H54 (cell line): ENCODE measurements at regions not wholly inside any gene's neighbourhood (a gene's known extent, or its start where the extent isn't known, plus 50 kb on each side); places are given as distances from the start of the nearest gene placed in this dataset.

ENCODE experiments used
- DNase-seq: peaks from one replicate; pipeline ENCODE4 v3.0.0; 2011; ENCODE audit warnings: low spot score, mixed read lengths; ENCODE audit not compliant: insufficient read length
- FAIRE-seq: peaks from 3 replicates; lab custom pipeline; 2011; peaks lifted over from hg19 to GRCh38; lab: Jason Lieb, UNC
- POLR2A ChIP-seq: IDR thresholded peaks from 2 replicates; pipeline ENCODE4 v1.6.1; 2011; ENCODE audit warnings: low read depth, mild to moderate bottlenecking, low read length

GRCh38 chr16:9199751-9200150 lies 108.3 kb downstream of the HAPSTR1 start:
- no peak for DNase-seq
- no peak for TF ChIP-seq POLR2A
- no peak for FAIRE-seq

DNA sequence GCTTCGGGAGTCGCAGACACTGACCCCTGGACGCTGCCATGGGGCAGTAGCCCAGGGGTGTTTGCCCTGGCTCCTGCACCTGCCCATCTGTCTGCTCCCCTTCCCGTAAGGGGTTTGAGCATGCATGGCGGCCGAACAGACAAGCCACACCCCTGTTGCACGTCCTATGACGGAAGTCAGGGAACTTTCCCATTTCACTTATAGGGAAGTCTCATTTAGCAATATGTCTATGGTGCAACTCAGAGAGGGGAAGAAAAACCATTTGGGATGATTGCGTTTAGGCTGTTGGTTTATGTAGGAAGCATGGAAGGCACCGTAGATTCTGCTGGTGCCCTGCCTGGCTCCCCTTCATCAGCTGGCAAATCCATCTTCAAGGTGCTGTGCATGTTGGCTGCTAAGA lies 112.5 kb downstream of the HAPSTR1 start:
- DNase-seq (no peak), FAIRE-seq (no peak)
- TF ChIP-seq POLR2A = no peak

- TF ChIP-seq POLR2A = no peak
- no peak for DNase-seq
Observed at GRCh38 chr16:9205661-9206060, 114.2 kb downstream of the HAPSTR1 start.

DNA sequence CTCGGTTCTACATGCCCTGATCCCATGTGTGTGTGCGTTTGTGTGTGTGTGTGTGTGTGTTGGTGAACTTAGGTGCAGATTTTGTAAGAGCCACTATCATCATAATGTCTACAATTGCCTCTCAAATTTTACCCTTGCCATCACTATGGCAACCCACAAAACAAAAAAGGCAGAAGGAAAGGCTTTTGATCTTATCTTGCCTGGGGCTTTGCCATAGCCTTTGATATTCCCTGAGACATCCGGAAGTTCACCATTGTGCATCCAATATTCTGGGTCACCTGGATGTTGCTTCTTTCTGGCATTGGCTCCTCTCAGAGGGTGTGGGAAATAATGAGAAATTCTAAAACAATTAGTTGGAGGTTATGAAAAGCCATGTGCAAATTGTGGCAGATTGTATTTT lies 114.7 kb downstream of the HAPSTR1 start:
- FAIRE-seq (no peak), DNase-seq (no peak)
- TF ChIP-seq POLR2A = no peak

More at GRCh38 chr16:9205661-9206060, 114.2 kb downstream of the HAPSTR1 start:
- no peak for FAIRE-seq

GRCh38 chr16:9212621-9213020 lies 121.2 kb downstream of the HAPSTR1 start:
- TF ChIP-seq POLR2A = no peak
- DNase-seq (no peak), FAIRE-seq (no peak)

DNA sequence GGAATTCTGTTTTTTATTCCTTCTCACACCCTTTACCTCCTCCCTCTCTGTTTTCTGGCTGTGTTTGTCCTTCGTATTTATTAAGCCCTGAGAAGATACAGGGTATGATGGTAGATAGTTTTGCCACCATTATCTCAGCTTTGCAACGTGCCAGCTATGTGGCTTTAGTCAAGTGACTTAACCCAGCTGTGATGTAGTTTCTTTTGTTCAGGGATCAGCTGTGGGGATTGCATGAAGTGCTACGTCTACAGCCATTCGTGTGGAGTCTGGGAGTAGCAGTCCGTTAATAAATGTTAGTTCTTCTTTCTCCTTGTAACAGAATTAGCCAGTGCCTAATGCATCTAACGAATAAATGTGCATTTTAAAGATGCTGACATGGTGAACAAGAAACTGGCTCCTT lies 128.4 kb downstream of the HAPSTR1 start:
- DNase-seq (no peak), FAIRE-seq (no peak)

GRCh38 chr16:9225527-9226316 lies 134.3 kb downstream of the HAPSTR1 start:
- DNase-seq = peak; percentile 44
- TF ChIP-seq POLR2A = no peak
- FAIRE-seq = no peak

More for the DNA sequence above, 128.4 kb downstream of the HAPSTR1 start:
- TF ChIP-seq POLR2A = no peak

DNA sequence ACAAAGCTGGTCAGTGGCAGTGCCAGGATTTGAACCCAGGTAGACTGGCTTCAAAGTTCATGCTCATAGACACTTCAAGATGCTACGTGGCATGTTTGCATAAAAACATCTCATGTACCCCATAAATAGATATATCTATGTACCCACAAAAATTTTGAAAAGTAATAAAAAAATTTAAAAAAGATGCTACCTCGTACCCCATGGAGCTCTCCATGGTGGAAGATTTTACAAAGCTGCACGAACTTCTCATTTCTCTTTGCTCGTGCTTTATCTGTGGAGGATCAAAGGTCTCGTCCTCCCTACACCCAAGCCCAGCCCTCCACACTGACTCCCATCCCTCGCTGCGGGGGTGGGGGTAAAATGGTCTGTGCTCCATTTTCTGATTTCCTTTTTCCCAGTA lies 135.5 kb downstream of the HAPSTR1 start:
- no peak for FAIRE-seq
- no peak for TF ChIP-seq POLR2A
- no peak for DNase-seq

DNA sequence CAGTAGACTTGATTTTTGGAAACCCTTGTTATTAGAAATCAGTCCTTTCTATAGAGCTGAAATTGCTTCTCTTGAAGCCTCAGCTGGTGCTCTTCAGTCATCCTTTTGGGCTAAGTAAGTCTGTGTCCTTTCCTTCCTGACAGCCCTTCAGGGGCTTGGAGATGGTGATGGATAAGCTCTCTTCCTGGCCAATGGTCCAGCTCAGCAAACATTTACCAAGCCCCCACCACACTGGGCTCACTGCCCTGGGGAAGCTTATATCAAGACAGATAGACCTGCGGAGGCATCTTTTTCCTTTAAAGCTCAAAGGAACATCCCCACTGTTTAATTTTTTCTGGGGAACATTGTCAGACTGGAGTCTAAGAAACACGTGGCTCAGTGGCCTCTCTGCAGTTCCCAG lies 139.6 kb downstream of the HAPSTR1 start:
- TF ChIP-seq POLR2A = no peak
- DNase-seq = no peak
- FAIRE-seq = no peak

- no peak for TF ChIP-seq POLR2A
- DNase-seq (no peak), FAIRE-seq (no peak)
Observed at GRCh38 chr16:9232102-9232770, 140.8 kb downstream of the HAPSTR1 start.

- DNase-seq = no peak
- no peak for TF ChIP-seq POLR2A
Observed at GRCh38 chr16:9235867-9236266, 144.4 kb downstream of the HAPSTR1 start.

DNA sequence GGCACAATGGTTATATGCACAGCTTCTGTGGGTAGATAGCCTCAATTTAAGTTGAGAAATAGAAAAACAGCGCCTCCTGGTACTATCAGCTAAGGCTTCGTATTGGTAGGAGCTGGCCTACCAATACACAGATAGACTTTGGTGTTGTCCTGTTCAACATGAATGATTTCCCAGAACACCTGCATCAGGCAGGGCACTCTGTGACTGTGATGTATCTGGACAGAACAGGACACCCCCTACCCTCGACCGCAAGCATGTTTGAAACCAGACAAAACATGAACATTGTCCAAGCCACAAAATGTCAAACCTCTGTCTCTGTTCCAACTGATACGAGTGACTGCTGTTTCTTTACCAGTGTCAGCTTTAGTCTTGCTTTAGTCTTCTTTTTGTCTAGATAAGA lies 144.9 kb downstream of the HAPSTR1 start:
- TF ChIP-seq POLR2A = no peak
- DNase-seq (no peak), FAIRE-seq (no peak)

More at GRCh38 chr16:9235867-9236266, 144.4 kb downstream of the HAPSTR1 start:
- no peak for FAIRE-seq

DNA sequence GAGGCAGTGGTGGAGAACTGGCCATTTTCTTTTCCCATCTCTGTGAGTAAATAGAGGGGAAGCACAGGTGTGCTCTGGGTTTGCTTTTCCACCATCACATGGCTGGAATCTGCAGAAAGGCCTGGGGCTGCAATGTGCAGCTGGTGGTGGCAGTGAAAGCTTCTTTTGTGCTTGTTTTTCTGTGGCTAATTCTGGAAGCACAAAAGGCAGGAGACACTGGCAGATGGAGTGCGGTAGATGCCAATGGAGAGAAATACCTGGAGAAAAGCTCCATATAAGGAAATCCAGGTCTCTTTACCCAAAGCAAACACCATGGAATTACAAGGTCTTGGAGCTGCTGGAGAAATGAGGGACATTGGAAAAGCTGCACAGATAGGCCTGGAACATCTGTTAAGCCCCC lies 146.9 kb downstream of the HAPSTR1 start:
- FAIRE-seq = no peak

DNA sequence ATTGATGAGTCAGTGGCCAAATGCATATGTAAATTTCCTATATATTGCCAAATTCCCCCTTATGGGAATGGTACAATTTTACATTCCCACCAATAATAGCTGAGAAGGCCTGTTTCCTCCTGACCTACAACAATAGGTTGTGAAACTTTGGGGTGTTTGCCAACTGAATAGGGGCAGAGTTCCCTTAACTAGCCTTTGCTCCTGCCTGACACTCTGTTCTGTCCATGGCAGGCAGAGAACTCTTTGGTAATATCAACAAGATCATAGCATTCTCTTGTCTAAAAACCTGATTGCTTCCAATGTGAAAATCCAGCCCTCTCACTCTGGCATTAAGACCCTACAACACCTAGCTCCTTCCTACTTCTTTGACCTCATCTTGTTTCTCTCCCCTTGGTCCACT lies 149.7 kb downstream of the HAPSTR1 start:
- TF ChIP-seq POLR2A = no peak
- no peak for DNase-seq
- FAIRE-seq = no peak

More for the DNA sequence above, 146.9 kb downstream of the HAPSTR1 start:
- no peak for TF ChIP-seq POLR2A
- DNase-seq = no peak
